Ishikawa (cell line): ENCODE measurements at regions not wholly inside any gene's neighbourhood (a gene's known extent, or its start where the extent isn't known, plus 50 kb on each side); places are given as distances from the start of the nearest gene placed in this dataset.
A peak's percentile ranks its signal among the peaks of the same experiment; 100 is the strongest.

Experiments
- CEBPB ChIP-seq: IDR thresholded peaks from 2 replicates; pipeline ENCODE4 v1.6.1; 2012
- CREB1 ChIP-seq: IDR thresholded peaks from 2 replicates; pipeline ENCODE4 v1.6.1; 2012; ENCODE audit warnings: low read depth
- EGR1 ChIP-seq: IDR thresholded peaks from 2 replicates; pipeline ENCODE4 v1.6.1; 2012
- EP300 ChIP-seq: IDR thresholded peaks from 2 replicates; pipeline ENCODE4 v1.6.1; 2012; ENCODE audit warnings: borderline replicate concordance
- FOXM1 ChIP-seq: IDR thresholded peaks from 2 replicates; pipeline ENCODE4 v1.6.1; 2012; ENCODE audit warnings: low read depth, borderline replicate concordance
- MAX ChIP-seq: IDR thresholded peaks from 2 replicates; pipeline ENCODE4 v1.6.1; 2012
- NFIC ChIP-seq: IDR thresholded peaks from 2 replicates; pipeline ENCODE4 v1.6.1; 2012
- RAD21 ChIP-seq: IDR thresholded peaks from 2 replicates; pipeline ENCODE4 v1.6.1; 2012; ENCODE audit warnings: low read depth
- REST ChIP-seq: IDR thresholded peaks from 2 replicates; pipeline ENCODE4 v1.6.1; 2012; ENCODE audit warnings: low read depth, mild to moderate bottlenecking
- TAF1 ChIP-seq: IDR thresholded peaks from 2 replicates; pipeline ENCODE4 v1.6.1; 2012; ENCODE audit warnings: low read depth, mild to moderate bottlenecking
- TCF12 ChIP-seq: IDR thresholded peaks from 2 replicates; pipeline ENCODE4 v1.6.1; 2012; ENCODE audit warnings: low read depth
- TEAD4 ChIP-seq: IDR thresholded peaks from 2 replicates; pipeline ENCODE4 v1.6.1; 2012
- USF1 ChIP-seq: IDR thresholded peaks from 2 replicates; pipeline ENCODE4 v1.6.1; 2012
- YY1 ChIP-seq: IDR thresholded peaks from 2 replicates; pipeline ENCODE4 v1.6.1; 2012; ENCODE audit warnings: low read depth
- ZBTB7A ChIP-seq: IDR thresholded peaks from 2 replicates; pipeline ENCODE4 v1.6.1; 2012; ENCODE audit warnings: low read depth

GRCh38 chr16:35788381-35788780 is 2329.0 kb downstream of the TP53TG3F start:
- TF ChIP-seq ZBTB7A, result no peak
- no peak for TF ChIP-seq TEAD4
- no peak for TF ChIP-seq CEBPB
- no peak for TF ChIP-seq REST
- no peak for TF ChIP-seq TCF12
- TF ChIP-seq MAX, result no peak
- no peak for TF ChIP-seq EP300
- no peak for TF ChIP-seq EGR1
- TF ChIP-seq FOXM1, result no peak
- TF ChIP-seq RAD21, result no peak
- TF ChIP-seq CREB1, result no peak
- no peak for TF ChIP-seq NFIC
- TF ChIP-seq USF1, result no peak
- no peak for TF ChIP-seq YY1
- TF ChIP-seq TAF1, result no peak

- TF ChIP-seq YY1 (no peak), REST (no peak), USF1 (no peak), EP300 (no peak), TEAD4 (no peak), EGR1 (no peak), MAX (no peak), TCF12 (no peak), CREB1 (no peak), FOXM1 (no peak), ZBTB7A (no peak), RAD21 (no peak), TAF1 (no peak), CEBPB (no peak), NFIC (no peak)
Observed at GRCh38 chr16:35792516-35793285, 2333.3 kb downstream of the TP53TG3F start.

GRCh38 chr16:35793601-35794000 is 2334.2 kb downstream of the TP53TG3F start:
- no peak for TF ChIP-seq REST
- 0 out of 2 replicates have a peak, but pooled peaks have one; percentile 11 for TF ChIP-seq NFIC
- TF ChIP-seq CREB1, result no peak
- TF ChIP-seq RAD21, result no peak
- TF ChIP-seq FOXM1, result no peak
- TF ChIP-seq USF1, result no peak

- TF ChIP-seq FOXM1 (no peak), USF1 (no peak), YY1 (no peak), CEBPB (no peak), CREB1 (no peak), RAD21 (no peak), ZBTB7A (no peak), TCF12 (no peak)
Observed at GRCh38 chr16:35794896-35795295, 2335.5 kb downstream of the TP53TG3F start.
